GM23338 (cell line): ENCODE measurements at regions not wholly inside any gene's neighbourhood (a gene's known extent, or its start where the extent isn't known, plus 50 kb on each side); places are given as distances from the start of the nearest gene placed in this dataset.

Experiments used
- ATAC-seq: fragments of 200-7000 bp; cut with Tn5 transposase; 3 replicates; pipeline ENCODE4 v1.9.1; 2020
- DNase-seq: peaks from one replicate; pipeline ENCODE4 v3.0.0-alpha.2; 2015; ENCODE audit warnings: low spot score
- H2AFZ ChIP-seq: fragments of 200-600 bp; sonication (generic); 2 replicates; pipeline ENCODE4 v1.8.0; 2016; ENCODE audit warnings: antibody characterized with exemption, mild to moderate bottlenecking, moderate library complexity
- H3F3A ChIP-seq: fragments of 200-600 bp; sonication (generic); replicated peaks from 2 replicates; pipeline ENCODE4 v1.8.0; 2017; ENCODE audit warnings: antibody characterized with exemption, mixed run types, low read depth
- H3K27ac ChIP-seq: fragments of 200-600 bp; sonication (generic); 2 replicates; pipeline ENCODE4 v1.6.1; 2016; ENCODE audit warnings: low read depth
- H3K27me3 ChIP-seq: fragments of 200-600 bp; sonication (generic); 2 replicates; pipeline ENCODE4 v1.8.0; 2016; ENCODE audit warnings: mild to moderate bottlenecking, mixed run types, moderate library complexity; ENCODE audit not compliant: insufficient read depth
- H3K36me3 ChIP-seq: fragments of 200-600 bp; sonication (generic); 2 replicates; pipeline ENCODE4 v1.8.0; 2016; ENCODE audit warnings: mild to moderate bottlenecking; ENCODE audit not compliant: insufficient read depth
- H3K4me1 ChIP-seq: fragments of 200-600 bp; sonication (generic); 2 replicates; pipeline ENCODE4 v1.8.0; 2016; ENCODE audit warnings: mild to moderate bottlenecking, moderate library complexity; ENCODE audit not compliant: insufficient read depth
- H3K4me2 ChIP-seq: fragments of 200-600 bp; sonication (generic); 2 replicates; pipeline ENCODE4 v1.7.1; 2017; ENCODE audit warnings: mixed run types
- H3K4me3 ChIP-seq: fragments of 200-600 bp; sonication (generic); 2 replicates; pipeline ENCODE4 v1.6.1; 2016; ENCODE audit warnings: mixed run types
- H3K79me2 ChIP-seq: fragments of 200-600 bp; sonication (generic); replicated peaks from 2 replicates; pipeline ENCODE4 v1.8.0; 2017; ENCODE audit warnings: mild to moderate bottlenecking; ENCODE audit not compliant: insufficient read depth
- H3K9me2 ChIP-seq: fragments of 200-600 bp; sonication (generic); 2 replicates; pipeline ENCODE4 v1.8.0; 2017; ENCODE audit not compliant: insufficient read depth
- H4K20me1 ChIP-seq: fragments of 200-600 bp; sonication (generic); replicated peaks from 2 replicates; pipeline ENCODE4 v1.8.0; 2017; ENCODE audit warnings: mild to moderate bottlenecking; ENCODE audit not compliant: insufficient read depth
- H3K27ac Mint-ChIP-seq: 2 replicates; pipeline ENCODE4 v1.8.0; 2020; ENCODE audit warnings: inconsistent platforms, mild to moderate bottlenecking, moderate library complexity, mixed read lengths
- H3K27me3 Mint-ChIP-seq: 3 replicates; pipeline ENCODE4 v1.8.0; 2022; ENCODE audit warnings: low read depth, mild to moderate bottlenecking, moderate library complexity, mixed read lengths, inconsistent platforms; ENCODE audit not compliant: insufficient read depth, poor library complexity
- H3K36me3 Mint-ChIP-seq: 3 replicates; pipeline ENCODE4 v1.8.0; 2021; ENCODE audit warnings: low read depth, mild to moderate bottlenecking, inconsistent platforms, moderate library complexity, mixed read lengths
- H3K4me1 Mint-ChIP-seq: 3 replicates; pipeline ENCODE4 v1.8.0; 2020; ENCODE audit warnings: mild to moderate bottlenecking, inconsistent platforms, mixed read lengths
- H3K4me3 Mint-ChIP-seq: 3 replicates; pipeline ENCODE4 v1.8.0; 2021; ENCODE audit warnings: moderate library complexity, mild to moderate bottlenecking, inconsistent platforms, mixed read lengths
- H3K9me3 Mint-ChIP-seq: 3 replicates; pipeline ENCODE4 v1.8.0; 2020; ENCODE audit warnings: moderate library complexity, mild to moderate bottlenecking, inconsistent platforms, mixed read lengths
- CREB1 ChIP-seq: fragments of 250-450 bp; sonication (Bioruptor Pico); IDR thresholded peaks from 2 replicates; pipeline ENCODE4 v1.5.0; 2020; ENCODE audit warnings: low read depth, mild to moderate bottlenecking, moderate library complexity
- CTCF ChIP-seq, 2 experiments: fragments of 200-600 bp in 1 of 2; sonication (generic) in 1 of 2; conservative IDR thresholded peaks; 2 replicates each; pipeline versions ENCODE4 v1.5.1 to v1.6.1; 2016 to 2017; ENCODE audit warnings: antibody characterized with exemption in 2 of 2, low read depth in 2 of 2, mild to moderate bottlenecking in 2 of 2, moderate library complexity in 1 of 2
- ETS1 ChIP-seq: IDR thresholded peaks from 2 replicates; pipeline ENCODE4 v1.6.1; 2016; ENCODE audit warnings: antibody characterized with exemption
- EZH2 ChIP-seq: fragments of 200-600 bp; sonication (generic); IDR thresholded peaks from one replicate; pipeline ENCODE4 v1.8.0; 2017; ENCODE audit warnings: antibody characterized with exemption, mild to moderate bottlenecking, low read depth; ENCODE audit not compliant: unreplicated experiment
- EZH2phosphoT487 ChIP-seq: fragments of 200-600 bp; sonication (generic); IDR thresholded peaks from one replicate; pipeline ENCODE4 v1.8.1; 2018; ENCODE audit warnings: antibody characterized with exemption; ENCODE audit not compliant: unreplicated experiment
- JUNB ChIP-seq: IDR thresholded peaks from one replicate; pipeline ENCODE4 v1.6.1; 2016; ENCODE audit warnings: antibody characterized with exemption; ENCODE audit not compliant: unreplicated experiment
- NANOG ChIP-seq: IDR thresholded peaks from 2 replicates; pipeline ENCODE4 v1.6.1; 2016; ENCODE audit warnings: antibody characterized with exemption, borderline replicate concordance
- POLR2AphosphoS5 ChIP-seq: IDR thresholded peaks from 2 replicates; pipeline ENCODE4 v1.6.1; 2016; ENCODE audit warnings: antibody characterized with exemption, low read depth
- STAT1 ChIP-seq: IDR thresholded peaks from one replicate; pipeline ENCODE4 v1.6.1; 2016; ENCODE audit warnings: antibody characterized with exemption; ENCODE audit not compliant: unreplicated experiment
- ZNF114 ChIP-seq: fragments of 250-450 bp; sonication (Bioruptor Pico); IDR thresholded peaks from 2 replicates; pipeline ENCODE4 v1.5.0; 2020; ENCODE audit warnings: mild to moderate bottlenecking, moderate library complexity
- ZNF331 ChIP-seq: fragments of 250-450 bp; sonication (Bioruptor Pico); IDR thresholded peaks from 2 replicates; pipeline ENCODE4 v1.5.0; 2020; ENCODE audit warnings: low read depth, mild to moderate bottlenecking, moderate library complexity
- ZNF462 ChIP-seq: fragments of 250-450 bp; sonication (Bioruptor Pico); IDR thresholded peaks from 2 replicates; pipeline ENCODE4 v1.5.0; 2020; ENCODE audit warnings: mild to moderate bottlenecking, moderate library complexity

- TF ChIP-seq ETS1: no peak
- TF ChIP-seq ZNF114: no peak
- TF ChIP-seq EZH2: no peak
Observed at GRCh38 chr22:44634426-44635321, 67.3 kb upstream of the PRR5 start (continued).

GRCh38 chr22:44633647-44634046, 68.4 kb upstream of the PRR5 start:
- no peaks in the 10 kb centered on the region for H3K79me2 ChIP-seq
- H3K4me3 ChIP-seq: no peak overlapping the region
- peaks cover 7% of the 10 kb centered on the region; the same call in 1 of the 2 replicates for H3K9me2 ChIP-seq
- Mint-ChIP-seq H3K36me3 (no peaks in the 10 kb centered on the region), H3K27me3 (peaks cover 25% of the 10 kb centered on the region), H3K9me3 (peaks cover 5% of the 10 kb centered on the region; the same call in 1 of the 3 replicates), H3K4me3 (no peak overlapping the region), H3K4me1 (no peaks in the 10 kb centered on the region), H3K27ac (no peak overlapping the region)
- H4K20me1 ChIP-seq: no peaks in the 10 kb centered on the region
- H3K4me1 ChIP-seq: no peaks in the 10 kb centered on the region
- H3K27me3 ChIP-seq: peaks cover 20% of the 10 kb centered on the region
- H3K4me2 ChIP-seq: no peak overlapping the region
- H3F3A ChIP-seq: no peaks in the 10 kb centered on the region
- H3K36me3 ChIP-seq: no peaks in the 10 kb centered on the region
- no peak overlapping the region for H3K27ac ChIP-seq
- no peak overlapping the region for H2AFZ ChIP-seq
- ATAC-seq (no peak), DNase-seq (no peak)
- TF ChIP-seq ZNF462 (CRISPR knock-in tag) (no peak), JUNB (no peak), NANOG (no peak), EZH2 (no peak), ETS1 (no peak), ZNF331 (CRISPR knock-in tag) (no peak), CREB1 (no peak), EZH2phosphoT487 (no peak), CTCF (conservative IDR thresholded peaks at IDR 0.05; ENCODE audit: low read depth in 2 of 2) (no peak), STAT1 (no peak), POLR2AphosphoS5 (no peak), ZNF114 (no peak)
